ENCODE measurements at regions not wholly inside any gene's neighbourhood (a gene's known extent, or its start where the extent isn't known, plus 50 kb on each side); places are given as distances from the start of the nearest gene placed in this dataset.
A peak's percentile ranks its signal among the peaks of the same experiment; 100 is the strongest.

DNA sequence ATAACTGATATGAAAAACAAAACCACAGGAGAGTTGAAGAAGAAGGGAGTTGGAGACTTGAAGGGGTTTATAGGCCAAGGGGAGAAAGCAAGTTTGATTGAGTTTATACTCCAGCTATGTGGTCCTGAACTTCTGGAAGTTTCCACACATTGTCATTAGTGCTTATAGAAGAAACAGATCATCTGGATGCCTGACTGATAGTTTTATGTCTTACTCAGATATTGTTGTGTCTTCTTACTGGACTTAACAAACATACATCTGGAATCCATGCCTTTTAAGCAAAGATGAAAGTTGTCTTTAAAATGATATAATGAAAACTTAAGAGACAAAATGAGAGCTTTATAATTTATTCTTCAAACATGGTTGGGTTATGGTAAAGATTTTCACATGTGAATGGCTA lies 101.3 kb upstream of the FZD8 start:
- DNase-seq (ENCODE audit: low spot score) = no peak

DNA sequence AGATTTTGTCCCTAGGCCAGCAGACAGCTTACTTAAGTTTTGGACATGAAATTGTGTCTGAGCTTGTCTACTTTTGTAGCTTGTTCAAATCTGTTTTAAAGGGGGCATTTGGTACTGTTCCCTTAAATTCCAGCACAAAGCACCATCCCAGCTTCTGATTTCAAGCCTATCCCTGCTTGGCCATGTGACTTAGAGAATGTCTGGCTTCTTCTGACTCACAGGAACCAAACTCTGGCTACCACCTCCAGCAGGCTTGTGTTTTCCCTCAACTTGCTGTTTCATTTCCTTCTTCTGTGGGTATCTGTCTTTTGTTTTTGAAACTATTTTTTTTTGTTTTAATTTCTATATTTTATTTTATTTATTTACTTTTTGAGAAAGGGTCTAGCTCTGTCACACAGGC lies 97.9 kb upstream of the FZD8 start:
- no peak for DNase-seq (ENCODE audit: low spot score)

DNA sequence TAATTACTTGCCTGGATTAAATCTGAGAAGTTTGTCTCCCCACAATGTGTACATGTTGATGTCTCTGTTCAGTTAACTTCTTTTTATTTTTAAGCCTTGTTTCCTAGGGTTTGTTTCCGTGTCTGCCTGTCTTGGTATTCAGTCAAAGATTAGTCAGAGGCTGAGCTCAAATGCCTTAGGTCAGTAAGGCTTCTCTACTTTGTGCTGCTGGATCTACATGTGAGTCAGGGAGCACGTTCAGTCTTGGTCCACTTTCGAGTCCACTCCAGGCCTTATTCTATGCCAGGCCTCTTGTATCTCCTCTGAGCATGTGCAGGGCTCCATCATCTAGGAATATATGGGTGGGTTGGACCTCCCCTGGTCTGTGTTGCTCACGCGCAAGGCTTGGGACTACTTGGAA lies 93.3 kb upstream of the FZD8 start:
- peak; percentile 19 for DNase-seq (ENCODE audit: low spot score)

DNA sequence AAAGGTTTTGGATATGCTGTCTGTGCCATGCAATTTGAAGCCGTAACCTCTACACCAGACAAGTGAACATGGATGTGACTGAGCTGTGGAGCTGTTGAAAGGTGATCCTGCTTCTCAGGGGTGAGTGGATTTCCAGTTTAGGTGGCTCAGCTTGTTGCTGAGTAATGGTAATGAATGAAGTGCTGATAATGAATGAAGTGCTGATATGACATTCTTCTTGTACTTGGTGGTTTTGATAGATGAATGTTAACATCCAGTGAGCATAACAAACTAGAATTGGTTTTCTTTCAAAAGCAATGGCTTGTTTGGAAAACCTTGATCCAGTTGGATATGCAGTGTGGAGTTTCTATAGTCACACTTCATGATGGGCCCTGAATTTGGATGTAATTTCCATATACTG lies 89.7 kb upstream of the FZD8 start:
- DNase-seq (ENCODE audit: low spot score) = no peak

DNA sequence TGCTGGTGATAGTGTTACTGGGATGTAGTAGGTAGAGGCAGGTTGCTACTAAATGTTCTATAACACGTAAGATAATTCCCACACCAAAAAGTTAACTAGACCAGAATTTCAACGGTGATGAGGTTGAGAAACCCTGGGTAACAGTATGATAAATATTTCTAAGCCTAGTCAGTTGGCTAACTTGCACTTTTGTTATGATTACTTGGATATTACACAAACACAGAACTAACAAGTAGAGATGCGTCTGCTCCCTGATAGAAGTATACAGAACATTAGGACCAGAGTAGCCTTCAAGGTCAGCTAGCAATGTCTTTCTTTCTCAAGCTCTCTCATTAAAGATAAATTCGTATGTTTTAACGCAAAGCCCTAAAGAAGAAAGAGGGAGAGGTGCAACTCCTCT lies 86.2 kb upstream of the FZD8 start:
- no peak for DNase-seq (ENCODE audit: low spot score)

DNA sequence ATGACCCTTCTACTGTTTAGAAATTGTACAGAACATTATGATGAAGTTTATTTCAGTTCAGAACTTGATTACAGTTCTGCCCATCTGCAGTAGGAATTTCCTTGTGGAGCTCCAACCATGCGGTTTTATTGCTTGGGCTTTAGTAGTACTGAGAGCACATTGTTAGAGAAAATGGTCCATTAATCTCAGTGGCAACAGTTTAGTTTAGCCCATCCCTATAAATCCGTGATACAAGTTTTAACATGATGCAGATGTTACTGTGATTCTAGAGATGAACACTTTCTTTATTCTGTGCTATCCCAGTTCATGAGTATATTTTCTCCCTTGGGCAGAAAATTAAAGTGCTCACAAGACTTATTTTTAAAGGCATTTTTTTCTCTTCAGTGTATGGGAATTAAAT lies 84.8 kb upstream of the FZD8 start:
- no peak for DNase-seq (ENCODE audit: low spot score)

DNA sequence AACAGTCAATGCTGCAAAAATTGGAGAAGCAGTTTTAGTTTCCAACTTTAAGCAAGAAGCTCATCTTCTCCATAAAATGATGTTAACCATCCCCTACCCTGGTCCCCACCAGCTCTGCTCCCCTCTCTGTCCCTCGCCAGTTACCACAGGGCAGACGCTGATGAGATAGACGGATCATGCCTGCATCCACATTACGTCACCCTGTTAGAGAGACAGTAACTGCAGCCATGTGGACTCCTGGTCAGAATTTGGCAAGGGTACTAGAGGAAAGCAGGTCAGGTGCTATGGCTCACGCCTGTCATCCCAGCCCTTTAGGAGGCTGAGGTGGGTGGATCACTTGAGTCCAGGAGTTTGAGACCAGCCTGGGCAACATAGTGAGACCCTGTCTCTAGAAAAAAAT lies 81.9 kb upstream of the FZD8 start:
- no peak for DNase-seq (ENCODE audit: low spot score)

DNA sequence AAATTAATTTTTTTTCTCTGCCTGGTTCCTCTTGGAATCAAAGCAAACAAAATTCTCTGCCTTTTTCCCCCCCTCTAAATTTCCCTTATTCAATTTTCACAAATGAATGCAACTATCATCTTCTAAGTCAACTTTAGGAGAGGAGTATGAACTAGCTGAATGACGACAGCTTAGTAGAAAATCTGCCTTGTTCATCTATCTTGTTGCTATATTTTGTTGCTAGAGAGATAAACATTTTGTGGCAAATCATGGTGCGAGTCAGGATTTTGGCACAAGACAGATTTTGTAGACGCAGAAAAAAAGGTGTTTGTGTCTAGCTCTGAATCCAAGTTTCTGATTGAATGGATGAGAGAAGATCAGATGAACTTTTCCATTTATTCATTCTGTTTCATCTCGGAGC lies 81.0 kb upstream of the FZD8 start:
- DNase-seq (ENCODE audit: low spot score) = no peak

DNA sequence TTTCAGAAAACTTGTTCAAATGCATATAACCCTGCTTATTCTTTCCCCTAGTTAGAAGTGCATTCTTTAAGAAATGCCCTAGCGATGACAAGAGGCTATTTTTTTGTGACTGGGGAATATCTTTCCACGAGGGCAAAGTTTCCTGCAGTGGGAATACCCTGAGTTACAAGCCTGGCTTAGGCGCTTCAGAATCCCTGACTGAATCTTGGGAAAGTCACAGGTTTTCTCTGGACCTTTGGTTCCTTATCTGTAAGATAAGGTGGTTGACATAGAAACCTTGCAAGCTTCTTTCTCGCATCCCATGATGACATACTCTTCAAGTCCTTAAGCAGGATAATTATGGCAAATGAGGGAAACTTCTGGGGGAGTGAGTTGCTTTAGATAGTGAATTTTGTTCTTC lies 80.5 kb upstream of the FZD8 start:
- DNase-seq (ENCODE audit: low spot score) = no peak

DNA sequence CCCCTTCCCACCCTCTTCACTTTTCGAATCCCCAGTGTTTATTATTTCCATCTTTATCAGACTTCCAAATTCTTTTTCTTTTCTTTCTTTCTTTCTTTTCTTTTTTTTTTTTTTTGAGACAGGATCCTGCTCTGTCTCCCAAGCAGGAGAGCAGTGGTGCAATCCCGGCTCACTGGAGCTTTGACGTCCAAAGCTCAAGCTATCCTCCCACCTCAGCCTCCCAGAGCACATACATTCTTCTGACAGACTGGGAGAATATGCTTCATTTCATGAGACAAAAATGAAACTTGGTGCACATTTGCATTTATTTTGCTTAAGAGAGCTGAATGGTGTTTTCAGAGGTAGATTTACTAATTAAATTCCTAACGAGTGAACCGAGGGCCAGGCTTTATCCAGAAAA lies 80.1 kb upstream of the FZD8 start:
- DNase-seq (ENCODE audit: low spot score) = no peak

DNA sequence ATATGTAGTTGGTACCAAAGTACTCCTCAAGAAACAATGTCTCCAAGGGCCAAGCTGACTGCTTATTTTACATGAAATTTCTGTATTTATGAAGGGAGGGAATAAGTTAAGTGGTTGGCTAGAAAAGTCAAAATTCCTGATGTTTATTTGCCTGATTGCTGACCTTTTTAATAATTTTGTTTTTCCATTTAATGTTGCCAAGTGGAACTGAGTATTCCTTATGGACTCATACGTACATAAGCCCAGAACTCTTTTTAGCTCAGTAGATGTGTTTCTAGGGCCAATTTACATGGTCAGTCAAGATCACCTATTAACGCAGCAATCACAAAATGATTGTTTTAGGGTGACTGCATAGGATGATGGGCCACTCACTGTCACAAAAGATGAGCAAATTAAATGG lies 78.3 kb upstream of the FZD8 start:
- no peak for DNase-seq (ENCODE audit: low spot score)

DNA sequence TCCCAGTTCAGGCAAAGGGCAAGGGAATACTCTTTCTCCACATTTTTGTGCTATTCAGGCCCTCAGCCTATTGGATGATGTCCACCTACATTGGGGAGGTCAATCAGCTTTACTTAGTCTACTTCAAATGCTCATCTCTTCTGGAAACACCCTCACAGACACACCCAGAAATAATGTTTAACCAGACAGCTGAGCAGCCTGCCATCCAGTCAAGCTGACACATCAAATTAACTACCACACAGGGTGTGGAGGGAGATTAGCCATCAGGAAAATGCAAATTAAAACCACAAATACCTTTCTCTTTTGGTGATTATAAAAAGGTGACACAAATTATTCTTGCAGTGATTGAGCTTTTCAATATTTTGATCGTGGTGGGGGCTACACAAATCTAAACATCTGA lies 74.7 kb upstream of the FZD8 start:
- no peak for DNase-seq (ENCODE audit: low spot score)

DNA sequence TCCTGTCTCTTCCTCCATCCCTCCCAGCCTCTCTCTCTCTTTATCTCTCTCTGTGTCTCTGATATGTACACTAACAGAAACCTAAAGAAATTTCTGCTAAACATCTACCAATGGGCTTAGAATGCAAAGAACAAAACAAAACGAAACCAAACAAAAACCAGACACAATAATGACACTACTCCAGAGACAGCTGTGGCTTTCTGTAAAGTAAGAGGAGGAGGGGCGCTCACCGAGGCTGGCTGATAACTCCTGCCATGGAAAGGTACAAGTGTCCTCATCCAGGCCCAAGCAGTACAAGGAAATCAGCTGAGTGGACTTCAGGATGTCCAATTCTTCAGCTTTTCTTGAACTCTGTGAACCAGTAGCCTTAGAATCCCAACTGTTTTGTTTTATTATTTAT lies 70.4 kb upstream of the FZD8 start:
- no peak for DNase-seq (ENCODE audit: low spot score)

DNA sequence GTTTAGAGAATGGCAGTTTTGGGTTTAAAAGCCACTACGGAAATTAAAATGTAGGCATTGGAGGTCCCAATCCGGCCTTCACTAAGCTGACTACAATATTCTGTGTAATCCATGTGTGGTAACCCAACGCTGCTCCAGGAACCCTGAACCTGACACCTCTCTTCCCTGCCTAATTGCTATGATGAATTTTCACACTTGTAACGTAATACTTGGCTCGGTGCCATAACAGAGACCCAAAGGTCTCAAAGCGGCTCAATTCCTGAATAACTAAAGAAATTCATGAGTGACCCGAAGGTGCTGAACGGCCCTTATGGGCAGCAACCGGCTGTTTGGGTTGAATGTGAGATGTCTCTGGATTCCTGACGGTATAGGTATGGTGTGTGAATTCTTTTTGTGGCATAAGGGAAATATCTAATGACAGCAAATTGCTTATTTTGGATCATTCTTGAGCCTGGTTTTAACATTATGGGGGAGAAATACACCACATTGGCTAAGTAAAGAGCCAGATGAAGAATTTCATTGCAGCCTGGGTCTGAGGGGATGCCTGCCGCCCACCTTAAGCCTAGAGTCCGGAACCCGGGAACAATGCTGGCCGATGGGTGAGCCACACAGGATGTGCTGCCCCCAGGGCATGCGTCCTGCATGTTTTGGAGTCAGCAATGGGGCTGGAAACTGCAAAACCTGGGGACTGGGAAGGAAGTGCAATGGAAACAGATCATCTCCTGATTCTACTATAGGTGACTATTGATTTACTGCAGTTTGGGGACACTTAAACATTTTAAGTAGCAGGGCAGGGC lies 69.7 kb upstream of the FZD8 start:
- no peak for DNase-seq (ENCODE audit: low spot score)

DNA sequence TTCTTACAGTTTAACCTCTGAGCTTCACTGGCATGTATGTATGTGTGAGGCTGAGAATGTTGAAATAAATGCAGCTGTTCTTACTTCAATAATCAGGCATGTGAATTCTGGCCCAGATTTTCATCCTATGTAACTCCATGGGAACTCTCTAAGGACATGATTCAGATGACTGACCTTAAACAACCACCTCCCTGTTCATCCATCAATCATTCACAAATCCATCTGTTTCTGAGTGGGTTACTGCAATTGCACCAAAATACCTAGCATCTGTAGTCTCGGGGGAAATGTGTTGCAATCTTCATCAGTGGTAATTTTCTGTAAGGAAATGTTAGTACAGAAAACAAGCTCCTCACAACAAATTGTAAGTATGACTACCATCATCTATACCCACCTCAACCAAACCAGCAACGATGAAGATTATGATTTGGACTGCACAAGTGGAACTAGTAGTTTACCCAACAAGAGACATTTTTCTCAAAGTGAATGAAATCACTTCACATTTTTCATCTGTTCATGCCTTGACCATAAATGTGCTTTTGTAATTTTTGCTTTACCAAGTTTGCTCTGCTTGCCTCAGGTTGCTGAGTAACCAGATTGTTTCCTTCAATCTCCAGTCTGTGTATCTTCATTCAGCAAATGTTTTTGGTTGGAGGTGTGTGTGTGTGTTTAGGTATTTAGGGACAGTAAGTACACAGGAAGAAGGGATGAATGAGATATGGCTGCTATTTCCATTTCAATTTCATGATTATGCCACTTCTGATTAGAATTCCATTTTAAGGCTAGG lies 65.7 kb upstream of the FZD8 start:
- DNase-seq (ENCODE audit: low spot score) = no peak

DNA sequence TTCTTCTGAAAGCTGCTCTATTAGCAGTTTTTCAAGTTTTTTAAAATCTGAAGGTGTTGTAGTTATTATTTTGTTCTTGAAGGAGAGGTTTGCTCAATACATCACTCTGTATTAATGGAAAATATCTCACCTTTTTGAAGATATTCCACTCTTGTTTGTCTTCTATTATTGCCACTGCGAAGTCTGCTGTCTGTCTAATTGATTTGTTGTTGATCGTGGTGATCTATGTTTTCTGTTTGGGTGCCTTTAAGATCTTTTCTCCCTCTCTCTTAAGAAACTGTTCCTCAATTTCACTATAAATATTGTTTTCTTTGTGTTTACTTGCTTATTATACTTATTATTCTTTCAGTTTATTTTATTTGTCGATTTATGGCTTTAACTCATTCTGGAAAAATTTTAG lies 64.9 kb upstream of the FZD8 start:
- DNase-seq (ENCODE audit: low spot score) = no peak

DNA sequence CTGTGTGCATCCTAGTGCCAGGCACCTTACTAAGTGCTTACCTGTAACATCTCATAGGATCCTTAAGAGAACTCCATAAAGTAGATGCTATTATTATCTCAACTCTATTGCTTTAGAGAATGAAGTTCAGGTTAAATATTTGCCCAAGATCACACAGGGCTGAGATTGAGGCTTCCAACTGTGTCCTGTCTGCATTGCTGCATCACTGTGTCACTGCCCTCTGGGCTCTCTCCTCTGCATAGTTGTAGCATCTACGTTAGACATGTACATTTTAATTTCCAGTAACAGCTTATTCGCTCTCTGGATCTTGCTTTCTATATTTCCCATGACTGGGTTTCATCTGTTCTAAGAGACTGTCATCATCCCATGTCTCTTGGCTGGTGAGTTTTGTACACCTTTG lies 63.6 kb upstream of the FZD8 start:
- no peak for DNase-seq (ENCODE audit: low spot score)

DNA sequence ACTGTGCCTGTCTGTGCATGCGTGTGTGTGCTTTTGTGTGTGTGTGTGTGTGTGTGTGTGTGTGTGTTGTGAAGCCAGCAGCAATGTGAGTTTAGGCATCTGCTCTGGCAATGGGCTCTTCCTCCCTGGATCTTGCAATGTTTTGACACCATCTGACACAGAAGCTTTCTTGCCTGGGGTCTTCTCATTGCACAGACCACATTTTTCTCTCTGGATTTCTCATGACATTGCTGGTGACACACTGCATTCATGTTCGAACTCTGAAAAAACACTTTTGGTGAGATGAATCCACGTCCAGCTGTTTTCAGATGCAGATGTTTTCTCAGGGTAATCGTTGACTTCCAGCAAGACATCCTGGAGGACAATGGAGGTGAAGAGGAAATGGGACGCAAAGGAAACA lies 63.0 kb upstream of the FZD8 start:
- DNase-seq (ENCODE audit: low spot score) = no peak

DNA sequence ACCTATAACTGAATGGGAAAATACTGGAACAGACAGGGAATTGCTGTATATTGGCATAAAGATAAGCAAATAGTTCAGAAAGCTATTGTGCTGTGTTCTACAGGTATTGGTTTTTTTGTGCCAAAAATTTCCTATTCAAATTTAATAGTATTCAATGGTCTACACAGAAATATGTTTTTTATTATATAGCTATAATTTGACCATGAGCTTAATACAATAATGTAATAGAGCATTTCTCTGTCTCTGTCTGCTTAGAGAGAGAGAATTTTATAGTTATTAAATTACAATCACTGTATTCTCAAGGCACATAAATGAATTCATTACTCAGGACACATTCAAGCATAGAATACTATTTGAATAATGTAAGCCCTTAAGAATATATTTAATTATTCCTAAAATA lies 62.3 kb upstream of the FZD8 start:
- no peak for DNase-seq (ENCODE audit: low spot score)

DNA sequence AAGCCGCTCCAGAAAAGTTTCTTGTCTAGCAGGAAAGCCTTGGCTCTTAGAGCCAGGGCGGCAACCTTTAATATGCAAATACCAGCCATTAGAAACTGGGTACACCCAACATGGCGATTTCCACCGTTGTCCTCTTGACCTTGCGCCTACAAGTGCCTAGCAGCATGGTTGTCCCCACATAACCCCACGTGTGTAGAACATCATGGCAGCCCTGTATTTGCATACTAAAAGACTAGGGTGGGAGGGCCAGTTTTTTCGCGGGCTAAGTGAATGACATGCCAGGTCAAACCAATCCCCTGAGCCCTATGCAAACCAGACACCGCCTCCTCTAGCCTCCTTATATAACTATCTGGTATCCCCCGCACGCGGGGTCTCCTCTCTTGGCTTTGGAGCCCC lies 58.4 kb upstream of the FZD8 start:
- DNase-seq (ENCODE audit: low spot score) = no peak

DNA sequence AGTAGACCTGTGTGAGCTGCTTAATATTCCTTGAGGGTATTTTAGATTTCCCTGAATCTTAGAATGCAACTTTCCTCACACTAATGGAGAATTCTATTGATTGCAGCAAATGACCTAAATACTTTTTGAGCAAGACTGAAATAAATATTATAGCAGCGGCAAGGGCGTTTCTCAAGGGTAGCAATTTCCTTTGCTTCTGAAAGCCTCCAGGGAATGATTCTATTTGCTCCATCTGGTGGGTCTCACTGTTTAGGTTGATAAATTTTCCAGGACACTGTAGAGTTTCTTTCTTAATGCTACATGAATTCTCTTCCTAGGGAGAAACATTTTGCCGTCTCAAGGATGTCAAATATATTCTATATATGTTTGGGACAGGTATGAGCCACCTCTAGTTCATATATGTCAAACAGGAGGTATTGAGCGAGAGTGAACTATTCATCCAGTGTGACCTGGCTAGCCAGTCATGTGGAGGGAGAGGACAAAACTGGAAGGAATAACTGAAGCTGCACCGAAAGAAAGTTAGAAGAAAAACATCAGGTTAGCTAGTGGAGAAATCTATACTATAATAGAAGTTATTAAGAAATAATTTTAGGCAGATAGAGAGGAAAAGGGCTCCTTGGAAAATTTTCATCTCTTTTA lies 57.9 kb upstream of the FZD8 start:
- no peak for DNase-seq (ENCODE audit: low spot score)

DNA sequence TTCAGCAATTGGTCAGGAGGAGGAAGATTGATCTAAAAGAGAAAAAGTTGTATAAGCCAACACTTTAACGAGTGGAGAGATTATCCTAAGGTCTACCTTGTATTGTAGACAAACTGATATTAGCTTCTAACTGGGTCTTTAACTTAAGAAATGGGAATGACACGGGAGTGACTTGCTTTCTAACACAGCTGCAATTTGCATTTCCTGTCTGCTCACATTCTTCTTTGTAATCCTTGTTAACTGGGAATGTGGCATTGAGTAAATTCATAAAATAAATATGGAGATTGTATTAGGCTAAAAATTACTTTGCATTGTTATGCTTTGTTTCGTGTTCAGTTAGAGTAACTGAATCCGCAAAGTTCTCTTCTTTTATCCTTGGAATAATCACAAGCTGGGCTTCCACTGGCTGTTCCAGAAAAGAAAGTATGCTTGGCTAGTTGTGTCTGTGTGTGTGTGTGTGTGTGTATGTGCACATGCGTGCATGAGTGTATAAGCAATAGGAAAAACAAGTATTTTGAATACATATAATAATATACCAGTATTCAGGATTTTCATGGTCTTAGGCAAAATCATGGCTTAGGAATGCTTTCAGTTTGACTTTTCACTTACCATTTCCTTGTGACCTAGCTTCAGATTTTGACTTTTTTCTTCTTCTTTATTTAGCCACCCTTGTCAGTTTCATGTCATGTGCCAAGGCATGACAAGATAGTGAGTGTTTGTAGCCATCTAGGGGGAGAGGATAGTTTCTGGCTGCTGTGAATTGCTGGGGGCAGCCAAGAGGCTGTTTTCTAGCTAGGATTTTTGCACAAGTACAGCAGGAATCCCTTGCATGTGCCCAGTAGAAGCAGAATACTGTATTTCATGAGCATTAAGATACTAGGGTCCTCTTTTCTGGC lies 54.5 kb upstream of the FZD8 start:
- no peak for DNase-seq (ENCODE audit: low spot score)
